HG03103 (cell line): ENCODE measurements at regions not wholly inside any gene's neighbourhood (a gene's known extent, or its start where the extent isn't known, plus 50 kb on each side); places are given as distances from the start of the nearest gene placed in this dataset.
"Not testable (repeated sequence)": the region's sequence is repeated elsewhere in the genome, so short reads cannot be mapped to it uniquely, and the experiment has no call there.

Experiments
- ATAC-seq: cut with Tn5 transposase; IDR thresholded peaks from one replicate; pipeline ENCODE4 v1.9.1; 2021; ENCODE audit warnings: low read depth; ENCODE audit not compliant: unreplicated experiment

GRCh38 chr17:34038786-34039185, 216.3 kb upstream of the CCL2 start:
- ATAC-seq, result not testable (repeated sequence)

- ATAC-seq, result not testable (repeated sequence)
These were observed 215.9 kb upstream of the CCL2 start for GRCh38 chr17:34039213-34039612.

- ATAC-seq, result not testable (repeated sequence)
These were observed 215.1 kb upstream of the CCL2 start for GRCh38 chr17:34039759-34040555.

GRCh38 chr17:34045990-34046389, 209.1 kb upstream of the CCL2 start:
- ATAC-seq, result no peak

- ATAC-seq, result no peak
These were observed 204.0 kb upstream of the CCL2 start for GRCh38 chr17:34051046-34051445.

- no peak for ATAC-seq
These were observed 200.6 kb upstream of the CCL2 start for GRCh38 chr17:34054495-34054894.

GRCh38 chr17:34055606-34056005, 199.5 kb upstream of the CCL2 start:
- ATAC-seq, result no peak

GRCh38 chr17:34059423-34060220, 195.5 kb upstream of the CCL2 start:
- ATAC-seq, result no peak

GRCh38 chr17:34066528-34066927, 188.6 kb upstream of the CCL2 start:
- ATAC-seq, result no peak

- no peak for ATAC-seq
These were observed 188.1 kb upstream of the CCL2 start for GRCh38 chr17:34067011-34067410.

GRCh38 chr17:34068571-34068970, 186.5 kb upstream of the CCL2 start:
- no peak for ATAC-seq

GRCh38 chr17:34070712-34071111, 184.4 kb upstream of the CCL2 start:
- no peak for ATAC-seq

GRCh38 chr17:34071886-34072420, 183.1 kb upstream of the CCL2 start:
- ATAC-seq, result no peak

GRCh38 chr17:34075076-34075475, 180.0 kb upstream of the CCL2 start:
- ATAC-seq, result no peak

- no peak for ATAC-seq
These were observed 178.1 kb upstream of the CCL2 start for GRCh38 chr17:34076743-34077631.

GRCh38 chr17:34081269-34081668, 173.8 kb upstream of the CCL2 start:
- no peak for ATAC-seq

- no peak for ATAC-seq
These were observed 172.7 kb upstream of the CCL2 start for GRCh38 chr17:34082404-34082803.

GRCh38 chr17:34089042-34089441, 166.0 kb upstream of the CCL2 start:
- not testable (repeated sequence) for ATAC-seq

- no peak for ATAC-seq
These were observed 164.5 kb upstream of the CCL2 start for GRCh38 chr17:34090593-34090992.

- no peak for ATAC-seq
These were observed 163.1 kb upstream of the CCL2 start for GRCh38 chr17:34091975-34092374.

- ATAC-seq, result no peak
These were observed 160.0 kb upstream of the CCL2 start for GRCh38 chr17:34095106-34095505.
